Vagina (tissue), 2 donors: ENCODE measurements at regions not wholly inside any gene's neighbourhood (a gene's known extent, or its start where the extent isn't known, plus 50 kb on each side); places are given as distances from the start of the nearest gene placed in this dataset.

Source experiments
- DNase-seq, 2 donors: peaks; one replicate each; pipeline ENCODE4 v3.0.0-alpha.2; 2017; ENCODE audit errors: extremely low spot score in 2 of 2
- H3K27ac ChIP-seq: fragments of 200-600 bp; sonication (generic); one replicate; pipeline ENCODE4 v1.5.1; 2019
- H3K27me3 ChIP-seq: fragments of 200-600 bp; sonication (generic); one replicate; pipeline ENCODE4 v1.5.1; 2019
- H3K36me3 ChIP-seq, 2 donors: fragments of 200-600 bp; sonication (generic); one replicate each; pipeline ENCODE4 v1.5.1; 2017 to 2019
- H3K4me1 ChIP-seq: fragments of 200-600 bp; sonication (generic); one replicate; pipeline ENCODE4 v1.5.1; 2019
- H3K4me3 ChIP-seq, 2 donors: fragments of 200-600 bp; sonication (generic); 1 replicate in 1 of 2; 2 replicates in 1 of 2; pipeline ENCODE4 v1.5.1; 2016 to 2019
- H3K9me3 ChIP-seq: fragments of 200-600 bp; sonication (generic); one replicate; pipeline ENCODE4 v1.5.1; 2019
- CTCF ChIP-seq, 3 experiments: fragments of 450-650 bp in 2 of 3; fragments of 200-600 bp in 1 of 3; sonication (generic) in 1 of 3; IDR thresholded peaks; one replicate each; pipeline ENCODE4 v1.5.1; 2017 to 2019; ENCODE audit warnings: antibody characterized with exemption in 3 of 3, mild to moderate bottlenecking in 2 of 3, moderate library complexity in 2 of 3
- POLR2A ChIP-seq, 2 donors: fragments of 450-650 bp; IDR thresholded peaks; one replicate each; pipeline ENCODE4 v1.6.1; 2017; ENCODE audit warnings: antibody characterized with exemption in 2 of 2, mild to moderate bottlenecking in 2 of 2, moderate library complexity in 2 of 2
- POLR2AphosphoS5 ChIP-seq, 2 donors: sonication (generic); formaldehyde crosslinking; IDR thresholded peaks; one replicate each; pipeline ENCODE4 v1.9.0; 2017; ENCODE audit warnings: antibody characterized with exemption in 2 of 2, mild to moderate bottlenecking in 2 of 2, low read depth in 1 of 2; ENCODE audit not compliant: insufficient read depth in 1 of 2
- intact Hi-C: fragments of 100-400 bp; cut with DNase I; formaldehyde crosslinking; loops from one replicate; pipeline ENCODE4 v1.15.1; 2023

- DNase-seq = no peak
- Histone ChIP-seq H3K4me3 (no peak overlapping the region), H3K36me3 (no peaks in the 10 kb centered on the region), H3K27me3 (no peaks in the 10 kb centered on the region), H3K27ac (no peak overlapping the region), H3K4me1 (no peaks in the 10 kb centered on the region), H3K9me3 (no peaks in the 10 kb centered on the region)
- intact Hi-C loops = no loop called here
- TF ChIP-seq POLR2AphosphoS5 (IDR thresholded peaks at IDR 0.05; ENCODE audit: insufficient read depth in 1 of 2, low read depth in 1 of 2) (no peak), POLR2A (IDR thresholded peaks at IDR 0.05) (no peak), CTCF (IDR thresholded peaks at IDR 0.05) (no peak)
Measured at GRCh38 chr11:109112261-109112660, 309.7 kb upstream of the C11orf87 start.

- no peaks in the 10 kb centered on the region for H3K36me3 ChIP-seq
- TF ChIP-seq POLR2A (IDR thresholded peaks at IDR 0.05) = no peak
- no peak for DNase-seq
- no peak overlapping the region for H3K4me3 ChIP-seq
- H3K27ac ChIP-seq = no peak overlapping the region
- intact Hi-C loops = no loop called here
- H3K4me1 ChIP-seq = no peaks in the 10 kb centered on the region
- no peaks in the 10 kb centered on the region for H3K9me3 ChIP-seq
- H3K27me3 ChIP-seq = no peaks in the 10 kb centered on the region
Measured at GRCh38 chr11:109112821-109113280, 309.1 kb upstream of the C11orf87 start.

- intact Hi-C loops = no loop called here
- TF ChIP-seq CTCF (IDR thresholded peaks at IDR 0.05) (no peak), POLR2A (IDR thresholded peaks at IDR 0.05) (no peak), POLR2AphosphoS5 (IDR thresholded peaks at IDR 0.05; ENCODE audit: insufficient read depth in 1 of 2, low read depth in 1 of 2) (no peak)
Measured at GRCh38 chr11:109120341-109120740, 301.6 kb upstream of the C11orf87 start.

GRCh38 chr11:109121173-109121932 lies 300.6 kb upstream of the C11orf87 start:
- Histone ChIP-seq H3K36me3 (no peaks in the 10 kb centered on the region), H3K4me1 (no peaks in the 10 kb centered on the region), H3K4me3 (no peak overlapping the region), H3K9me3 (no peaks in the 10 kb centered on the region), H3K27me3 (no peaks in the 10 kb centered on the region), H3K27ac (no peak overlapping the region)
- TF ChIP-seq CTCF (IDR thresholded peaks at IDR 0.05) (no peak), POLR2AphosphoS5 (IDR thresholded peaks at IDR 0.05; ENCODE audit: insufficient read depth in 1 of 2, low read depth in 1 of 2) (no peak), POLR2A (IDR thresholded peaks at IDR 0.05) (no peak)
- no peak for DNase-seq
- intact Hi-C loops = no loop called here

More at GRCh38 chr11:109120341-109120740, 301.6 kb upstream of the C11orf87 start:
- no peak overlapping the region for H3K27ac ChIP-seq
- H3K4me3 ChIP-seq = no peak overlapping the region
- no peak for DNase-seq
- H3K4me1 ChIP-seq = no peaks in the 10 kb centered on the region
- no peaks in the 10 kb centered on the region for H3K9me3 ChIP-seq
- H3K36me3 ChIP-seq = no peaks in the 10 kb centered on the region
- H3K27me3 ChIP-seq = no peaks in the 10 kb centered on the region

GRCh38 chr11:109123816-109124787 lies 297.9 kb upstream of the C11orf87 start:
- intact Hi-C loops = no loop called here
- no peaks in the 10 kb centered on the region for H3K36me3 ChIP-seq

More at GRCh38 chr11:109123816-109124787, 297.9 kb upstream of the C11orf87 start:
- H3K4me3 ChIP-seq = no peak overlapping the region
- TF ChIP-seq POLR2AphosphoS5 (IDR thresholded peaks at IDR 0.05; ENCODE audit: insufficient read depth in 1 of 2, low read depth in 1 of 2) (no peak), CTCF (IDR thresholded peaks at IDR 0.05) (no peak), POLR2A (IDR thresholded peaks at IDR 0.05) (no peak)
- H3K4me1 ChIP-seq = no peaks in the 10 kb centered on the region
- DNase-seq = no peak
- H3K27ac ChIP-seq = no peak overlapping the region
- no peaks in the 10 kb centered on the region for H3K27me3 ChIP-seq
- H3K9me3 ChIP-seq = no peaks in the 10 kb centered on the region
